ENCODE measurements at regions not wholly inside any gene's neighbourhood (a gene's known extent, or its start where the extent isn't known, plus 50 kb on each side); places are given as distances from the start of the nearest gene placed in this dataset.

- dilution Hi-C loops (cut with MboI; ENCODE audit: extremely low pct_ligation_motif_present, low sequenced_read_pairs) = no loop called here
- H3K27me3 ChIP-seq (ENCODE audit: control insufficient read depth, extremely low read depth, insufficient read depth, low read length) = peaks cover 3% of the 10 kb centered on the region
- DNase-seq (ENCODE audit: low read depth, low spot score) (no peak), FAIRE-seq (no peak)
- H3K36me3 ChIP-seq (ENCODE audit: control insufficient read depth in 2 of 2, extremely low read depth in 1 of 2, insufficient read depth in 2 of 2, low read length in 2 of 2) = no peaks in the 10 kb centered on the region
- H3K9ac ChIP-seq (ENCODE audit: control insufficient read depth, extremely low read depth, insufficient read depth, low read length) = no peak overlapping the region
- H3K79me2 ChIP-seq (ENCODE audit: control insufficient read depth, insufficient read depth, low read length) = no peaks in the 10 kb centered on the region
- H3K4me1 ChIP-seq (ENCODE audit: control insufficient read depth, extremely low read depth, insufficient read depth, low read length) = no peaks in the 10 kb centered on the region
- no peaks in the 10 kb centered on the region for H3K9me1 ChIP-seq (ENCODE audit: control insufficient read depth, extremely low read depth, insufficient read depth, low read length)
- H3K27ac ChIP-seq (ENCODE audit: control insufficient read depth, insufficient read depth, low read length) = no peak overlapping the region
- H3K9me3 ChIP-seq (ENCODE audit: control insufficient read depth, low read depth, low read length) = peaks cover 3% of the 10 kb centered on the region
- H4K20me1 ChIP-seq (ENCODE audit: control insufficient read depth, extremely low read depth, insufficient read depth, low read length) = no peaks in the 10 kb centered on the region
- H2AFZ ChIP-seq (ENCODE audit: control insufficient read depth, low read length) = no peak overlapping the region
- TF ChIP-seq, protein P1, sequence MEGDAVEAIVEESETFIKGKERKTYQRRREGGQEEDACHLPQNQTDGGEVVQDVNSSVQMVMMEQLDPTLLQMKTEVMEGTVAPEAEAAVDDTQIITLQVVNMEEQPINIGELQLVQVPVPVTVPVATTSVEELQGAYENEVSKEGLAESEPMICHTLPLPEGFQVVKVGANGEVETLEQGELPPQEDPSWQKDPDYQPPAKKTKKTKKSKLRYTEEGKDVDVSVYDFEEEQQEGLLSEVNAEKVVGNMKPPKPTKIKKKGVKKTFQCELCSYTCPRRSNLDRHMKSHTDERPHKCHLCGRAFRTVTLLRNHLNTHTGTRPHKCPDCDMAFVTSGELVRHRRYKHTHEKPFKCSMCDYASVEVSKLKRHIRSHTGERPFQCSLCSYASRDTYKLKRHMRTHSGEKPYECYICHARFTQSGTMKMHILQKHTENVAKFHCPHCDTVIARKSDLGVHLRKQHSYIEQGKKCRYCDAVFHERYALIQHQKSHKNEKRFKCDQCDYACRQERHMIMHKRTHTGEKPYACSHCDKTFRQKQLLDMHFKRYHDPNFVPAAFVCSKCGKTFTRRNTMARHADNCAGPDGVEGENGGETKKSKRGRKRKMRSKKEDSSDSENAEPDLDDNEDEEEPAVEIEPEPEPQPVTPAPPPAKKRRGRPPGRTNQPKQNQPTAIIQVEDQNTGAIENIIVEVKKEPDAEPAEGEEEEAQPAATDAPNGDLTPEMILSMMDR (optimal IDR thresholded peaks at IDR 0.05 in 1 of 3, IDR thresholded peaks at IDR 0.05 in 1 of 3, conservative IDR thresholded peaks at IDR 0.05 in 1 of 3; ENCODE audit: extremely low read depth in 1 of 3, insufficient read depth in 2 of 3, low read length in 3 of 3) = no peak
- no peak overlapping the region for H3K4me2 ChIP-seq (ENCODE audit: control insufficient read depth, extremely low read depth, insufficient read depth, low read depth, low read length)
- no peak overlapping the region for H3K4me3 ChIP-seq (ENCODE audit: control insufficient read depth in 2 of 3, extremely low read depth in 1 of 3, insufficient read depth in 2 of 3, low read depth in 1 of 3, low read length in 3 of 3)
Observed at GRCh38 chr2:239476757-239477585, 76.2 kb upstream of the HDAC4 start.

GRCh38 chr2:239476029-239476756 is 75.4 kb upstream of the HDAC4 start:
- H3K4me1 ChIP-seq (ENCODE audit: control insufficient read depth, extremely low read depth, insufficient read depth, low read length) = no peaks in the 10 kb centered on the region
- H3K27ac ChIP-seq (ENCODE audit: control insufficient read depth, insufficient read depth, low read length) = no peak overlapping the region
- H3K9me3 ChIP-seq (ENCODE audit: control insufficient read depth, low read depth, low read length) = peaks cover 3% of the 10 kb centered on the region
- dilution Hi-C loops (cut with MboI; ENCODE audit: extremely low pct_ligation_motif_present, low sequenced_read_pairs) = no loop called here
- no peaks in the 10 kb centered on the region for H3K79me2 ChIP-seq (ENCODE audit: control insufficient read depth, insufficient read depth, low read length)
- TF ChIP-seq, protein P1 (optimal IDR thresholded peaks at IDR 0.05 in 1 of 3, IDR thresholded peaks at IDR 0.05 in 1 of 3, conservative IDR thresholded peaks at IDR 0.05 in 1 of 3; ENCODE audit: extremely low read depth in 1 of 3, insufficient read depth in 2 of 3, low read length in 3 of 3) = no peak
- no peak for TF ChIP-seq EZH2 (IDR thresholded peaks at IDR 0.05; ENCODE audit: low read length)
- no peaks in the 10 kb centered on the region for H3K9me1 ChIP-seq (ENCODE audit: control insufficient read depth, extremely low read depth, insufficient read depth, low read length)
- no peaks in the 10 kb centered on the region for H3K36me3 ChIP-seq (ENCODE audit: control insufficient read depth in 2 of 2, extremely low read depth in 1 of 2, insufficient read depth in 2 of 2, low read length in 2 of 2)
- no peak overlapping the region for H3K4me2 ChIP-seq (ENCODE audit: control insufficient read depth, extremely low read depth, insufficient read depth, low read depth, low read length)
- FAIRE-seq = no peak
- no peak for DNase-seq (ENCODE audit: low read depth, low spot score)
- no peak overlapping the region for H2AFZ ChIP-seq (ENCODE audit: control insufficient read depth, low read length)
- no peak overlapping the region for H3K4me3 ChIP-seq (ENCODE audit: control insufficient read depth in 2 of 3, extremely low read depth in 1 of 3, insufficient read depth in 2 of 3, low read depth in 1 of 3, low read length in 3 of 3)
- H4K20me1 ChIP-seq (ENCODE audit: control insufficient read depth, extremely low read depth, insufficient read depth, low read length) = no peaks in the 10 kb centered on the region
- H3K27me3 ChIP-seq (ENCODE audit: control insufficient read depth, extremely low read depth, insufficient read depth, low read length) = peaks cover 3% of the 10 kb centered on the region
- H3K9ac ChIP-seq (ENCODE audit: control insufficient read depth, extremely low read depth, insufficient read depth, low read length) = no peak overlapping the region

All from keratinocyte (primary cell).